ENCODE measurements at regions not wholly inside any gene's neighbourhood (a gene's known extent, or its start where the extent isn't known, plus 50 kb on each side); places are given as distances from the start of the nearest gene placed in this dataset.

DNA sequence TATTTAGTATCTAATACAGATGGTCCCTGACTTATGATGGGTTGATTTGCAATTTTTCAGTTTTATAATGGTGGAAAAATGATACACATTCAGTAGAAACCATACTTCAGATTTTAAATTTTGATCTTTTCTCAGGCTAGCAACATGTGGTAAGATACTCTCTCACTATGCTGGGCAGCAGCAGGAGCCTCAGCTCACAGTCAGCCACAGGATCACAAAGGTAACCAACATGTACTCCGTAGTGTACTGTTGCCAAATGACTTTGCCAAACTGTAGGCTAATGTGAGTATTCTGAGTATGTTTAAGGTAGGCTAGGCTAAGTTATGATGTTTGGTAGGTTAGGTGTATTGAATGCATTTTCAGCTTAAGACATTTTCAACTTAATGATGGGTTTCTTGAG is 498.6 kb upstream of the DPPA4 start:
- TF ChIP-seq, protein P1, sequence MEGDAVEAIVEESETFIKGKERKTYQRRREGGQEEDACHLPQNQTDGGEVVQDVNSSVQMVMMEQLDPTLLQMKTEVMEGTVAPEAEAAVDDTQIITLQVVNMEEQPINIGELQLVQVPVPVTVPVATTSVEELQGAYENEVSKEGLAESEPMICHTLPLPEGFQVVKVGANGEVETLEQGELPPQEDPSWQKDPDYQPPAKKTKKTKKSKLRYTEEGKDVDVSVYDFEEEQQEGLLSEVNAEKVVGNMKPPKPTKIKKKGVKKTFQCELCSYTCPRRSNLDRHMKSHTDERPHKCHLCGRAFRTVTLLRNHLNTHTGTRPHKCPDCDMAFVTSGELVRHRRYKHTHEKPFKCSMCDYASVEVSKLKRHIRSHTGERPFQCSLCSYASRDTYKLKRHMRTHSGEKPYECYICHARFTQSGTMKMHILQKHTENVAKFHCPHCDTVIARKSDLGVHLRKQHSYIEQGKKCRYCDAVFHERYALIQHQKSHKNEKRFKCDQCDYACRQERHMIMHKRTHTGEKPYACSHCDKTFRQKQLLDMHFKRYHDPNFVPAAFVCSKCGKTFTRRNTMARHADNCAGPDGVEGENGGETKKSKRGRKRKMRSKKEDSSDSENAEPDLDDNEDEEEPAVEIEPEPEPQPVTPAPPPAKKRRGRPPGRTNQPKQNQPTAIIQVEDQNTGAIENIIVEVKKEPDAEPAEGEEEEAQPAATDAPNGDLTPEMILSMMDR (IDR thresholded peaks at IDR 0.05; ENCODE audit: partially characterized antibody, unreplicated experiment), result no peak
- H3K4me1 Mint-ChIP-seq (ENCODE audit: low read depth, unreplicated experiment), result no peaks in the 10 kb centered on the region
- no peak overlapping the region for H3K27ac Mint-ChIP-seq (ENCODE audit: unreplicated experiment)
- no peaks in the 10 kb centered on the region for H3K36me3 Mint-ChIP-seq (ENCODE audit: unreplicated experiment)
- no peaks in the 10 kb centered on the region for H3K27me3 Mint-ChIP-seq (ENCODE audit: unreplicated experiment)
- no peak overlapping the region for H3K4me3 Mint-ChIP-seq (ENCODE audit: unreplicated experiment)
- H3K9me3 Mint-ChIP-seq (ENCODE audit: unreplicated experiment), result peaks cover 2% of the 10 kb centered on the region
- DNase-seq, result no peak

DNA sequence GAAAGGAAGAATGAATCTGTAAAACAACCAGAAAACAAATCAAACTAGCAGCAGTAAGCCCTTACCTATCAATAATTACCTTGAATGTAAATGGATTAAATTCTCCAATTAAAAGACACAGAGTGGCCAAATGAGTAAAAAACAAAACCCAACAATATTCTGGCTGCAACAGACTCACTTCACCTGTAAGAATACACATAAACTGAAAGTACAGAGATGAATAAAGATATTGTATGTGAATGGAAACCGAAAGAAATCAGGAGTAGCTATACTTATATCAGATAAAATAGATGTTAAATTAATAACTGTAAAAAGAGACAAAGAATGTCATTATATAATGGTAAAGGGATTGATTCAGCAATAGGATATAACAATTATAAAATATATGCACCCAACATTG is 514.5 kb upstream of the DPPA4 start:
- Mint-ChIP-seq H3K27me3 (ENCODE audit: unreplicated experiment) (peaks cover 2% of the 10 kb centered on the region), H3K36me3 (ENCODE audit: unreplicated experiment) (peaks cover 9% of the 10 kb centered on the region)

DNA sequence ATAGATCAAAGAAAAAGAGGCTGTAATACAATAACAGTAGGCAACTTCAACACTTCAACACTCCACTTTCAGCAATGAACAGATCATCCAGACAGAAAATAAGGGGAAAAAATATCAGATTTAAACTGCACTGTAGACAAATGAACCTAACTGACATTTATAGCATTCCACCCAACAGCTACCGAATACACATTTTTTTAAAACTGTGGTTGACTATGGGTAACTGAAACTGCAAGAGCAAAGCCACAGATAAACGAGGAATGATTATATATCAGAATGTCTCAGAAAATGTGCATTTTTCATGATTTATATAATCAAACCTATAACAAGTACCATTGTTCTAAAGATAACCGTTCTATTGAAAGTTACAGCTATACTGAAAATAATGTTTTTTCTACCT is 514.9 kb upstream of the DPPA4 start:
- Mint-ChIP-seq H3K9me3 (ENCODE audit: unreplicated experiment) (peaks cover 2% of the 10 kb centered on the region), H3K36me3 (ENCODE audit: unreplicated experiment) (peaks cover 9% of the 10 kb centered on the region), H3K27me3 (ENCODE audit: unreplicated experiment) (peaks cover 2% of the 10 kb centered on the region), H3K4me1 (ENCODE audit: low read depth, unreplicated experiment) (no peaks in the 10 kb centered on the region), H3K4me3 (ENCODE audit: unreplicated experiment) (no peak overlapping the region), H3K27ac (ENCODE audit: unreplicated experiment) (no peak overlapping the region)
- DNase-seq, result no peak
- TF ChIP-seq, protein P1 (IDR thresholded peaks at IDR 0.05; ENCODE audit: partially characterized antibody, unreplicated experiment), result no peak

More for the DNA sequence above, 514.5 kb upstream of the DPPA4 start:
- Mint-ChIP-seq H3K4me1 (ENCODE audit: low read depth, unreplicated experiment) (no peaks in the 10 kb centered on the region), H3K9me3 (ENCODE audit: unreplicated experiment) (peaks cover 2% of the 10 kb centered on the region), H3K4me3 (ENCODE audit: unreplicated experiment) (no peak overlapping the region), H3K27ac (ENCODE audit: unreplicated experiment) (no peak overlapping the region)
- TF ChIP-seq, protein P1 (IDR thresholded peaks at IDR 0.05; ENCODE audit: partially characterized antibody, unreplicated experiment), result no peak
- DNase-seq, result no peak

DNA sequence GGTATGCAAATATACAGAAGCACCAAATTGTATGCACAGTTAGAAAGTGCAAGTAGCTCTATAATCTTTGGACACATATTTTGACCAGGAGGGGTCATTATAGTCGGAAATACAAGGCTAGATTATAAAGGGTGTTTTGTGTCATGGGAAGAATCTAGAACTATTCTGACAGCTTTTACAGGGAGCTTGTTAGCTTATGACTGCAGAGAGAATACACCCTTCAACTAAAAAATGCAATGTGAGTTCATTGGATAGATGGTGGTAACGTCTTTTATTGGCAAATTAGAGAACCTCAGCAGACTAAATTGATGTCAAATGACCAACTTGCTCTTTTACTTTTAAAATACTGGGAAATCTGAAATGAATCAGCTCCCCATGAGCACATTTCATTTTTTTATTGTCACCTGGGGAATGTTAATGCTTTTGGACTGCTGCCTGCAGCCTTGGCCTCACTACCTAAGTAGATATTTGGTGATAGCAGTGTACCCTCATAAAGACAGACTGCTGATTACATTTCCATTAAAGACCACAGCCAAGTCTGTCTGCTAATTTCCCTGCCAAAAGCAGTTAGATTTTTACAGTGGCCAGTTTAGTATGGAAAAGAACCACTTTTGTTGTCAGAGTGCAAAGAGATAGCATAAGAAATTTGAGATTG is 515.9 kb upstream of the DPPA4 start:
- Mint-ChIP-seq H3K36me3 (ENCODE audit: unreplicated experiment) (peaks cover 9% of the 10 kb centered on the region), H3K4me3 (ENCODE audit: unreplicated experiment) (no peak overlapping the region), H3K4me1 (ENCODE audit: low read depth, unreplicated experiment) (no peaks in the 10 kb centered on the region), H3K9me3 (ENCODE audit: unreplicated experiment) (peaks cover 2% of the 10 kb centered on the region), H3K27ac (ENCODE audit: unreplicated experiment) (no peak overlapping the region), H3K27me3 (ENCODE audit: unreplicated experiment) (peaks cover 2% of the 10 kb centered on the region)
- DNase-seq, result no peak
- TF ChIP-seq, protein P1 (IDR thresholded peaks at IDR 0.05; ENCODE audit: partially characterized antibody, unreplicated experiment), result no peak

DNA sequence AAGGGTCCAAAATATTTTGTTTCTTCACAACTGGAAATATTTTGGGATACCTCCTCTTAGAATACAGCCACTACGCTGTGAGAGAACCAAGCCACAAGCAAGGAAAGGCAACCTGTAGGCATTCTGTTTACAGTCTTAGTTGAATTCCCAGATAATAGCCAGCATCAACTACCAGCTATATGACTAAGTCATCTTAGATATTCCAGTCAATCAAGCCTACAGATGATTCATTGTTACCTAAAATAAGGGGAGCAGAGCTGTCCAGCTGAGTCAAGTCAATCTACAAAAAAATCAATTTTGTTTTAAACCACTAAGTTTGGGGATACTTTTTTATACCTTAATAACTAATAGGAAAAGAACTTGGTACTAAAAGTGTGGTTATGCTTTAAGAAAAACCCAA is 526.4 kb upstream of the DPPA4 start:
- no peak for DNase-seq
- TF ChIP-seq, protein P1 (IDR thresholded peaks at IDR 0.05; ENCODE audit: partially characterized antibody, unreplicated experiment), result no peak
- Mint-ChIP-seq H3K4me3 (ENCODE audit: unreplicated experiment) (no peak overlapping the region), H3K27ac (ENCODE audit: unreplicated experiment) (no peak overlapping the region), H3K27me3 (ENCODE audit: unreplicated experiment) (no peaks in the 10 kb centered on the region), H3K36me3 (ENCODE audit: unreplicated experiment) (no peaks in the 10 kb centered on the region), H3K4me1 (ENCODE audit: low read depth, unreplicated experiment) (no peaks in the 10 kb centered on the region), H3K9me3 (ENCODE audit: unreplicated experiment) (no peaks in the 10 kb centered on the region)
